HG03159 (cell line): ENCODE measurements at regions not wholly inside any gene's neighbourhood (a gene's known extent, or its start where the extent isn't known, plus 50 kb on each side); places are given as distances from the start of the nearest gene placed in this dataset.
A peak's percentile ranks its signal among the peaks of the same experiment; 100 is the strongest.
"Not testable (repeated sequence)": the region's sequence is repeated elsewhere in the genome, so short reads cannot be mapped to it uniquely, and the experiment has no call there.

Experiments
- ATAC-seq: cut with Tn5 transposase; IDR thresholded peaks from one replicate; pipeline ENCODE4 v1.9.1; 2021; ENCODE audit warnings: mild to moderate bottlenecking, moderate library complexity; ENCODE audit not compliant: unreplicated experiment

DNA sequence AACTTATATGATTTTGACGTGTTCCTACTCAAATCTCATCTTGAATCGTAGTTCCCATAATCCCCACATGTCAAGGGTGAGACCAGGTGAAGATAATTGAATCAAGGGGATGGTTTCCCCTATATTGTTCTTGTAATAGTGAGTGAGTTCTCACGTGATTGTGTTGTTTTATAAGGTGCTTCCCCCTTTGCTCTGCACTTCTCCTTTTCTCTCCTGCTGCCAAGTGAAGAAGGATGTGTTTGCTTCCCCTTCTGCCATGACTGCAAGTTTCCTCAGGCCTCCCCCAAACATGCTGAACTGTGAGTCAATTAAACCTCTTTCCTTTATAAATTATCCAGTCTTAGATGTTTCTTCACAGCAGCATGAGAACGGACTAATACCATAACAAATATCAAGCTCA, 83.2 kb downstream of the MANEA start:
- no peak for ATAC-seq

- ATAC-seq: no peak
These were observed 92.7 kb downstream of the MANEA start for GRCh38 chr6:95670011-95670463.

- no peak for ATAC-seq
These were observed 98.8 kb downstream of the MANEA start for GRCh38 chr6:95676011-95676628.

DNA sequence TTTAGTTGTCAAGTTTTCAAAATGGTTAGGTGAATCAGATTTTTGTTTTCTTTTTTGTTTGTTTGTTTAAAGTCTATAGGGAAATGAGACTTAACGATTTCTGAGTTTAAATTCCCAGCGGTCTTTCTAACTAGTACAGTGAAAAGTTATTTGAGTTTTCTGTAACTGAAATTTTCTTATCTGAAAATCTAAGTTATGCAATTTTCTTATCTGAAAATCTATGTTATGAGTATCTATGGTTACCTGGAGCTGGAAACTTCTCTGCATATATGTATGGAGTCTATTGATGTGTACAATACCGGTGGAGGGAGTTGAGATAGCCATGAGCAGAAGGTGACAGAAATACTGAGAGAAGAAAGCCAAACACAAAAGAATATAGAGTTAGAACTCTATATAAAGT, 102.6 kb downstream of the MANEA start:
- ATAC-seq: no peak

GRCh38 chr6:95681736-95682135, 104.4 kb downstream of the MANEA start:
- ATAC-seq: no peak

DNA sequence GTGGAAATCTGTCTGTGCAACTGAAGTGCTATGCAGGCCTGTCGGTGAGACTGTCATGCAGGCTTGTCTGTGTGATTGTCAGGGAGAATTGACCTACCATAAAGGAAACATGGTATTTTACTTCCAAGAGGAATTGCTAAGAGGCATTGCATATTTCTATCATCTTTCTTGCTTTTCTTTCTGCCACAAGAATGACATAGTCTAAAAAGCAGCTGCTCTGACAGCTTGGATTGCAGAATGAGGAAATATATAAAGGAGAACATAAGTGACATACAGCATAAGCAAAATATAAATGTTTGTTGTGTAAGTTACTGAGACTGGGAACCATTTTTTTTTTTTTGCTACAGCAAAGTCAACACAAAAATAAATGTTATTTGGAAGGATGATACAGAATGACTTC, 105.1 kb downstream of the MANEA start:
- ATAC-seq: no peak

DNA sequence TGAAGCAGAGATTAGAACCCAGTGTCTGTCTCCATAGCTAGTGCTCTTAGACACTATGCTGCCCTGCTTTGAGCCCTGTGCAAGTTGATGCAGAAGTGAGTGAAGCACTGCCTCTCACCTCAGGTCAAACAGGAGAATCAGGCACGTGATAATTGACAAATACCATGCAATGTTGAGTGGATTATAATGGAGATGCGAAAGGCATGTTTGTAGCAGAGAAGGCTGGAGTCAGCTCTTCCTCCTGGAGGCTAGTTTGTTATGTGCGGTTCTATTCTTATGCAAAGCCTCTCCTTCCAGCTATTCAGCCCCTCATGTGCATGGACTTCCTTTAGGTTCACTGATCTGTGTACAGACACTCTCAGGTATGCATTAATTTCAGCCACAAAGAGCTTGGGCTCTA, 108.5 kb downstream of the MANEA start:
- ATAC-seq: no peak

DNA sequence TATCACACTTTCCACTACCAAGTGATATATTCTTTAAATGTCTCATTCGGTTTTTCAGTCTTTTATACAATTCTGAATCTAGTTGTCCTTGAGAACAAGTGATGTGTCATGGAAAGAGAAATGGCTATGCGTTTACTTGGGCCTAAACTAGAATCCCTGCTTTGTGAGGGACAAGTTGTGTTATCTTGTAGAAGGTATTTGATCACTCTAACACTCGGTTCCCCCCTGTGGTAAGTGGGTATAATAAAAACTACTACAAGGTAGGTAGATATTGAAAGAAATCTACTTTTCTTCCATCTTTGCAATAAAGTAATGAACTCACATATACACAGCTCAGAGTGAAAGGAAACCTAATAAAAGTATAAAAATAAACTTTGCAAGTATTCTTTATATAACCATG, 108.9 kb downstream of the MANEA start:
- ATAC-seq: no peak

GRCh38 chr6:95686895-95687294, 109.6 kb downstream of the MANEA start:
- no peak for ATAC-seq

- no peak for ATAC-seq
These were observed 110.5 kb downstream of the MANEA start for GRCh38 chr6:95687839-95688238.

- peak; percentile 61 for ATAC-seq
These were observed 113.0 kb downstream of the MANEA start for GRCh38 chr6:95690328-95690727.

- no peak for ATAC-seq
These were observed 115.8 kb downstream of the MANEA start for GRCh38 chr6:95693108-95693507.

DNA sequence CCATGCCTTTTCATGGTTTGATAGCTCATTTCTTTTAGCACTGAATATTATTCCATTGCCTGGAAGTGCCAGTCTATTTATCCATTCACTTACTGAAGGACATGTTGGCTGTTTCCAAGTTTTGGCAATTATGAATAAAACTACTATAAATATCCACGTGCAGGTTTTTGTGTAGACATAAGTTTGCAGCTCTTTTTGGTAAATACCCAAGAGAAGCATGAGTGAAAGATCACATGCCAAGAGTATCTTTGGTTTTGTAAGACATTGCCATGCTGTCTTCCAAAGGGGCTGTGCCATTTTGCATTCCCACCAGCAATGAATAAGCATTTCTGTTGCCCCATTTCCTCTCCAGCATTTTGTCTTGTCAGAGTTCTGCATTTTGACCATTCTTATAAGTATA, 120.9 kb downstream of the MANEA start:
- ATAC-seq: no peak

- ATAC-seq: no peak
These were observed 146.3 kb downstream of the MANEA start for GRCh38 chr6:95723638-95724037.

GRCh38 chr6:95725344-95725743, 148.0 kb downstream of the MANEA start:
- ATAC-seq: no peak

DNA sequence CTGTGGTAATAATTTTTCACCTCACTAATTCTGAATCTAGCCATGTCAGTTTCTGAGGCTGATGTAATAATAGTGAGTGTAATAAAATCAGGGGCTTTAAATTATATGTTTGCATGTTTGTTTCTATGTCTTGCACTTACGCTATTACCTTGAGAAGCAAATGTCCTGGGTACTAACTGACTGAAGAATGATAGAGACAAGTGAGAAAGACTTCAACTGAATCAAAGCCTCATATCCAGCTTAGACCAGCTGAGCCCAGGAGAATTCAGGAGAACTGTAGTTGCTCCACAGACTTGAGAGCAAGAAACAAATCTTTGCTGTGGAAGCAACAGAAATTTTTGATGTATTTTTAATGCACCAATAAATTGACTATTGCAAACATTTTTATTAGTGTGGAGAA, 162.8 kb downstream of the MANEA start:
- no peak for ATAC-seq

GRCh38 chr6:95741045-95741444, 163.7 kb downstream of the MANEA start:
- no peak for ATAC-seq

GRCh38 chr6:95742767-95743289, 165.5 kb downstream of the MANEA start:
- no peak for ATAC-seq

DNA sequence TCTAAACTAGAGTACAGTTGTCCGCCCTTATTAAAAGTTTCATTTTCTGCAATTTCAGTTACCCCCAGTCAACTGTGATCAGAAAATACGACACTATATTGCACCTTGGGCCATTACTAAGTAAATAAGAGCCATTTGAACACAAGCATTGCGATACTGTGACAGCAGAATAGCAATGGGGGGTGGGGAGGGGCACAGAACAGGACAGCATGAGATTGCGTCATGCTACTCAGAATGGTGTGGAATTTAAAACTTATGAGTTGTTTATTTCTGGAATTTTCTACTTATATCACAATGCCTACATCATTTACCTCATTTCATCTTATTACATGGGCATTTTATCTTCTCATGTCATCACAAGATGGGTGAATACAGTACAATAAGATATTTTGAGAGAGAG, 166.3 kb downstream of the MANEA start:
- ATAC-seq: no peak

GRCh38 chr6:95758236-95759069, 181.1 kb downstream of the MANEA start:
- not testable (repeated sequence) for ATAC-seq

- ATAC-seq: no peak
These were observed 190.6 kb downstream of the MANEA start for GRCh38 chr6:95767897-95768463.

GRCh38 chr6:95768539-95768938, 191.2 kb downstream of the MANEA start:
- ATAC-seq: no peak
